ENCODE measurements at regions not wholly inside any gene's neighbourhood (a gene's known extent, or its start where the extent isn't known, plus 50 kb on each side); places are given as distances from the start of the nearest gene placed in this dataset.

- H3K9ac ChIP-seq (ENCODE audit: low read length), result no peak overlapping the region
- H3K27ac ChIP-seq (ENCODE audit: low read depth, low read length), result no peak overlapping the region
- no peaks in the 10 kb centered on the region for H3K36me3 ChIP-seq (ENCODE audit: control insufficient read depth, insufficient read depth, low read length)
- H3K4me3 ChIP-seq (ENCODE audit: low read length), result no peak overlapping the region
- H3K4me1 ChIP-seq (ENCODE audit: control insufficient read depth, insufficient read depth, low read length), result no peaks in the 10 kb centered on the region
- no peaks in the 10 kb centered on the region for H3K27me3 ChIP-seq (ENCODE audit: control insufficient read depth, insufficient read depth, low read length)
Observed at GRCh38 chr2:216808805-216809425, 50.9 kb downstream of the TNP1 start.

GRCh38 chr2:216807857-216808272, 52.0 kb downstream of the TNP1 start:
- H3K27me3 ChIP-seq (ENCODE audit: control insufficient read depth, insufficient read depth, low read length), result no peaks in the 10 kb centered on the region
- H3K4me1 ChIP-seq (ENCODE audit: control insufficient read depth, insufficient read depth, low read length), result no peaks in the 10 kb centered on the region
- no peak overlapping the region for H3K9ac ChIP-seq (ENCODE audit: low read length)
- H3K27ac ChIP-seq (ENCODE audit: low read depth, low read length), result no peak overlapping the region
- H3K36me3 ChIP-seq (ENCODE audit: control insufficient read depth, insufficient read depth, low read length), result no peaks in the 10 kb centered on the region
- no peak overlapping the region for H3K4me3 ChIP-seq (ENCODE audit: low read length)

- Histone ChIP-seq H3K4me3 (ENCODE audit: low read length) (no peak overlapping the region), H3K27me3 (ENCODE audit: control insufficient read depth, insufficient read depth, low read length) (no peaks in the 10 kb centered on the region), H3K9ac (ENCODE audit: low read length) (no peak overlapping the region), H3K36me3 (ENCODE audit: control insufficient read depth, insufficient read depth, low read length) (no peaks in the 10 kb centered on the region), H3K27ac (ENCODE audit: low read depth, low read length) (no peak overlapping the region), H3K4me1 (ENCODE audit: control insufficient read depth, insufficient read depth, low read length) (peaks cover 12% of the 10 kb centered on the region)
Observed at GRCh38 chr2:216804357-216805350, 55.2 kb downstream of the TNP1 start.

- Histone ChIP-seq H3K9ac (ENCODE audit: low read length) (no peak overlapping the region), H3K4me3 (ENCODE audit: low read length) (no peak overlapping the region), H3K36me3 (ENCODE audit: control insufficient read depth, insufficient read depth, low read length) (no peaks in the 10 kb centered on the region), H3K27me3 (ENCODE audit: control insufficient read depth, insufficient read depth, low read length) (no peaks in the 10 kb centered on the region), H3K4me1 (ENCODE audit: control insufficient read depth, insufficient read depth, low read length) (peaks cover 16% of the 10 kb centered on the region), H3K27ac (ENCODE audit: low read depth, low read length) (no peak overlapping the region)
Observed at GRCh38 chr2:216803791-216804190, 56.1 kb downstream of the TNP1 start.

GRCh38 chr2:216802516-216803215, 57.2 kb downstream of the TNP1 start:
- Histone ChIP-seq H3K27me3 (ENCODE audit: control insufficient read depth, insufficient read depth, low read length) (no peaks in the 10 kb centered on the region), H3K27ac (ENCODE audit: low read depth, low read length) (no peak overlapping the region), H3K4me1 (ENCODE audit: control insufficient read depth, insufficient read depth, low read length) (peaks cover 16% of the 10 kb centered on the region), H3K36me3 (ENCODE audit: control insufficient read depth, insufficient read depth, low read length) (no peaks in the 10 kb centered on the region), H3K9ac (ENCODE audit: low read length) (no peak overlapping the region), H3K4me3 (ENCODE audit: low read length) (no peak overlapping the region)

- H3K9ac ChIP-seq (ENCODE audit: low read length), result no peak overlapping the region
- peaks cover 16% of the 10 kb centered on the region for H3K4me1 ChIP-seq (ENCODE audit: control insufficient read depth, insufficient read depth, low read length)
- H3K27ac ChIP-seq (ENCODE audit: low read depth, low read length), result peak overlapping the region; percentile 75
- H3K27me3 ChIP-seq (ENCODE audit: control insufficient read depth, insufficient read depth, low read length), result no peaks in the 10 kb centered on the region
- H3K36me3 ChIP-seq (ENCODE audit: control insufficient read depth, insufficient read depth, low read length), result no peaks in the 10 kb centered on the region
- no peak overlapping the region for H3K4me3 ChIP-seq (ENCODE audit: low read length)
Observed at GRCh38 chr2:216800836-216801235, 59.0 kb downstream of the TNP1 start.

GRCh38 chr2:216799873-216800431, 59.9 kb downstream of the TNP1 start:
- H3K27ac ChIP-seq (ENCODE audit: low read depth, low read length), result peak overlapping the region; percentile 75

GRCh38 chr2:216796115-216796840, 63.6 kb downstream of the TNP1 start:
- H3K9ac ChIP-seq (ENCODE audit: low read length), result no peak overlapping the region
- no peak overlapping the region for H3K27ac ChIP-seq (ENCODE audit: low read depth, low read length)
- H3K36me3 ChIP-seq (ENCODE audit: control insufficient read depth, insufficient read depth, low read length), result no peaks in the 10 kb centered on the region
- H3K27me3 ChIP-seq (ENCODE audit: control insufficient read depth, insufficient read depth, low read length), result no peaks in the 10 kb centered on the region
- peaks cover 33% of the 10 kb centered on the region for H3K4me1 ChIP-seq (ENCODE audit: control insufficient read depth, insufficient read depth, low read length)
- H3K4me3 ChIP-seq (ENCODE audit: low read length), result no peak overlapping the region

More at GRCh38 chr2:216799873-216800431, 59.9 kb downstream of the TNP1 start:
- Histone ChIP-seq H3K9ac (ENCODE audit: low read length) (no peak overlapping the region), H3K4me1 (ENCODE audit: control insufficient read depth, insufficient read depth, low read length) (peaks cover 16% of the 10 kb centered on the region), H3K36me3 (ENCODE audit: control insufficient read depth, insufficient read depth, low read length) (no peaks in the 10 kb centered on the region), H3K4me3 (ENCODE audit: low read length) (no peak overlapping the region), H3K27me3 (ENCODE audit: control insufficient read depth, insufficient read depth, low read length) (no peaks in the 10 kb centered on the region)

GRCh38 chr2:216793386-216793785, 66.5 kb downstream of the TNP1 start:
- Histone ChIP-seq H3K4me1 (ENCODE audit: control insufficient read depth, insufficient read depth, low read length) (peaks cover 17% of the 10 kb centered on the region), H3K36me3 (ENCODE audit: control insufficient read depth, insufficient read depth, low read length) (no peaks in the 10 kb centered on the region), H3K27me3 (ENCODE audit: control insufficient read depth, insufficient read depth, low read length) (no peaks in the 10 kb centered on the region), H3K4me3 (ENCODE audit: low read length) (no peak overlapping the region), H3K9ac (ENCODE audit: low read length) (no peak overlapping the region), H3K27ac (ENCODE audit: low read depth, low read length) (no peak overlapping the region)

- Histone ChIP-seq H3K27me3 (ENCODE audit: control insufficient read depth, insufficient read depth, low read length) (no peaks in the 10 kb centered on the region), H3K36me3 (ENCODE audit: control insufficient read depth, insufficient read depth, low read length) (no peaks in the 10 kb centered on the region), H3K27ac (ENCODE audit: low read depth, low read length) (peak overlapping the region; percentile 65), H3K4me3 (ENCODE audit: low read length) (no peak overlapping the region), H3K9ac (ENCODE audit: low read length) (no peak overlapping the region), H3K4me1 (ENCODE audit: control insufficient read depth, insufficient read depth, low read length) (peaks cover 21% of the 10 kb centered on the region)
Observed at GRCh38 chr2:216792222-216793021, 67.4 kb downstream of the TNP1 start.

- Histone ChIP-seq H3K27me3 (ENCODE audit: control insufficient read depth, insufficient read depth, low read length) (no peaks in the 10 kb centered on the region), H3K9ac (ENCODE audit: low read length) (no peak overlapping the region), H3K36me3 (ENCODE audit: control insufficient read depth, insufficient read depth, low read length) (no peaks in the 10 kb centered on the region), H3K4me1 (ENCODE audit: control insufficient read depth, insufficient read depth, low read length) (peaks cover 27% of the 10 kb centered on the region), H3K27ac (ENCODE audit: low read depth, low read length) (peak overlapping the region; percentile 65), H3K4me3 (ENCODE audit: low read length) (no peak overlapping the region)
Observed at GRCh38 chr2:216791303-216791702, 68.6 kb downstream of the TNP1 start.

All from rectal smooth muscle tissue (tissue), 1 donor.